Fibroblast of skin of right quadriceps (primary cell): ENCODE measurements at regions not wholly inside any gene's neighbourhood (a gene's known extent, or its start where the extent isn't known, plus 50 kb on each side); places are given as distances from the start of the nearest gene placed in this dataset.
A peak's percentile ranks its signal among the peaks of the same experiment; 100 is the strongest.

Experiments used
- DNase-seq: peaks from one replicate; pipeline ENCODE4 v3.0.0-alpha.2; 2013

- DNase-seq: no peak
Measured at GRCh38 chr6:105954148-105954547, 132.0 kb upstream of the PRDM1 start.

DNA sequence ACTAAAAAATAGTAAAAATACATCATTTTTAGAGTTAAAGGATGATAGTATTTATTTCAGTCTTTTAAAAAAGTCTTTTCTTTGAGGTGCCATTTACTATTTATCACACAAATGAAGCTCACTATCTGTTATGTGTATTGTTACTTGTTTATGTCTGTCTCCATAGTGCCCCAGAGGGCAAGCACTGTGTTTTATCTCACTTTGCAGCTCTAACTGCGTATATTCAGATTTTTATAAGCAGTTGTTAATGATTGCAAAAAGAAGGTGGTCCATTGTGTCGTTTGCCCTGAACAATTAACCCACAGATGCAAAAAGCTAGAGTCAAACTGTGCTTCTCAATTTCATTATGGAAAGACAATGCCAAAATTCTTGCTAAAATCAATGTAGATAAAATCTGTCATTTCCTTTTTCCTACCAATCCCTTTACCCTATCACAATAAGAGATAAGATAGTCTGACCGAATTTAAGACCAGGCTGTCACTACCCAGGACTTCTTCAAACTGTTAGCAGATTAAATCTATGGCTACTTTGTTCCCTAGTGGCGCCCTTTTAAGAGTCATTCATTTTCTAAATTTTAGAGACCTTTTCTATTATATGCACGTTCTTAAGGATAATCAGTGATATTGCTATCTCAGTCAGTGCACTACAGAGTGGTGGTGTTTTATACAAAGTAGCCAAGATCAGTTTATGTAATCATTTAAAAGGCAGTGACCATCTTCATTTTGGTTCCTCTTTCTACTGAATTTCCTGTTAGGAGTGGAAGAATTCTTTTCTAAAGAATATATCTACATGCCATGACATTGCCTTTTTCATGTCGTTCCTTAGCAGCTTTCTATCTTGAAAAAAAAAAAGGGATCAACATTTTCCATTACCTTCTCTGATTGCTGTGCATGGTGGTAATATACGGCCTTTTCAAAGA is 133.1 kb upstream of the PRDM1 start:
- DNase-seq: no peak

- DNase-seq: no peak
Measured at GRCh38 chr6:105952326-105952725, 133.8 kb upstream of the PRDM1 start.

DNA sequence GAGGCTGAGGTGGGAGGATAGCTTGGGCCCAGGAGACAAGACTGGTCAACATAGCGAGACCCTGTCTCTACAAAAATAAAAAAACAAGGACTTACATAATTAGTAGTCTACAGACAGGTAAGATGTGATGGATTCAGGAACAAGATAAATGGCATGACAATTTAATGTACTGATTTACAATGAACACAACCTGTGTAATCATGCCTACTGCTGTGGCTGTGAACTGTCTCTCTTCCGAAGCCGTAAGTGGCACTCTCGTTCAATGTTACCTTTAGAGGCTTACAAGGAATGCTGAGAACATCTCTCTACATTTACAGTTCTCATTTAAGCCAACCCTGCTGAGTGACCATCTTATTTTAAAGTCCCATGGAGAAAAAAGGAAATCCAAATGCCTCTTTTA is 134.8 kb upstream of the PRDM1 start:
- no peak for DNase-seq

GRCh38 chr6:105949869-105950268 is 136.3 kb upstream of the PRDM1 start:
- no peak for DNase-seq

GRCh38 chr6:105943514-105943913 is 142.6 kb upstream of the PRDM1 start:
- no peak for DNase-seq

DNA sequence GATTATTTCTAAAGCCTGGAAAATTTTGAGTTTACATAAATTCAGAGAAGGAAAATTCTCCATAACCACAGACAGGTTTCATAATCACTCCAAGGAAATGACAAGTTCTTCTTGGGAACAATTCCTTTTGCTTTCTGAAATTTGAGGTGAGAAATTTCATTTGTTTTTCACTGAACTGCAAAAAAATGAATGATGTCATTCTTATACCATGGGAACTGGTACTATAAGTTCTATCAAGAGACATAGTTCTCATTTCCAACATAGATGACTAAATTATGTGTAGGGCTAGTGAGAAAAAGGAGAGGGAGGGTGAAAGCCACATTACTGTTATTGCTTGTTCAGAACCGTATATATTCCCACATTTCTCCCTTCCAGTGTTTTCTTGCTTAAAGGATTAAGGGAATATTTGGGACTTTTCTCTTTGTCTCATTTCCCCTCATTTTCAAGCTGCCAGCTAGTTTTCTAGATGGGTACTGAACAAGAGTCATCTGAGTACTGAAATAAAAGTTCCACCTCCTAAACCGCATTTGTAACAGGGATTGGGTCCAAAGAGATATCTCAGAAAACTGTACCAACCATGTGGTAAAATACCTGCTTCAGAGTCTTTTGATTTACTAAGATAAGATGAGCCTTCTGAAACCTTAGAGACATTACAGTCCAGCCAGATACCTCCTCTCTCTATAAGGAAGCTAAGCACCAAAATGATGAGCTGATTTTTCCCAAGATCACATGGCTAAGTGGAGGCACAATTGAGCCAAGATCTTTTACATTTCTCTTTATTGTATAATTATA is 144.3 kb upstream of the PRDM1 start:
- peak; percentile 19 for DNase-seq

DNA sequence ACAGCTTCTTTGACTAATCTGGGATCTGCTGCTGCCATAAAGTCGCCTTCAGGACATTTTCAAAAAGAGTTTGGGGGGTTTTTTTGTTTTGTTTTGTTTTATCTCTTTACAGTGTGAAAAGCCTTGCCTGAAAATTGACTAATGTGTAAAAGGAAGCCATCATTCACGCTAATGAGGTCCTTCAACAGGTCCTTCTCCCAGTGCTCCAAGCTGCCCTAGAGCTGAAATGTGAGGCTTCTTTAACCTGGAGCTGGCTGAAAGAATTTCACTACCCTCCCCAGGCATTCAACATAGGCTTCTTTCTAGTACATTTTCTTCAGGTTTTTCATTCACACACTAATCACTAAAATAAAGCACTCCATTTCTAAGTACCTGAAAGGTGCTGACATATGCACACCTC is 145.1 kb upstream of the PRDM1 start:
- DNase-seq: no peak

DNA sequence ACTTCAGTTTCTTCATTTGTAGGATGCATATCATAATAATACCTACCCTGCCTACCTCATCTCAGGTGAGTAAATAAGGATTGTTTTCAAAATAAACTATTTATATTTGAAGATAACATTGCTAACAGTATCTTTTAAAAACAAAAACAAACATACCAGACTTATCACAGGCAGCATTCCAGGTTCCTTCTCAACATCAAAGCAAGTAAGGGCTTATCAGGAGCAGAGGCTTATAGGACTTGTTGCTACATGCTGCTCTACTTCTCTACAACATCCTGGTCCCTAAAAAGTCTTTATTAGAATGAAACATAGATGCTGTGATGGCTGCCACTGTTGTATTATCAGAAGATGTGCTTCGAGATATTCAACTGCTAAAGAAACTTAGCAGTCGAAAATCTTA is 149.2 kb upstream of the PRDM1 start:
- no peak for DNase-seq

DNA sequence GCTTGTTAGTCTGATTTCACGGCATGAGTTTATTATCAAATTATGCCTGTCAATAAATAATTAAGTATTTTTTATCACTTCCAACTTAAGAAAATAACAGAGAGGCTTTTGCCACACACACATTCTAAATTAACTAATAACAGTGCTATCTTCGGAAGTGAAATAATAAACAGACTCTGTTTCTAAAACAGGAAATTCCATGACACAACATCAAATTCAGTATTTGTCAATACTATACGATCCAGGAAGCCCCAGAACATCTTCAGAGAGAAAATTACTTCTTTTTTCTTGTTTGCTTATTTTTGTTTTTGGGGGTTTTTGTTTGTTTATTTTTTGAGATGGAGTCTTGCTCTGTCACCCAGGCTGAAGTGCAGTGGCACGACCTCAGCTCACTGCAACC is 150.7 kb upstream of the PRDM1 start:
- DNase-seq: no peak

- no peak for DNase-seq
Measured at GRCh38 chr6:105934708-105935107, 151.4 kb upstream of the PRDM1 start.

DNA sequence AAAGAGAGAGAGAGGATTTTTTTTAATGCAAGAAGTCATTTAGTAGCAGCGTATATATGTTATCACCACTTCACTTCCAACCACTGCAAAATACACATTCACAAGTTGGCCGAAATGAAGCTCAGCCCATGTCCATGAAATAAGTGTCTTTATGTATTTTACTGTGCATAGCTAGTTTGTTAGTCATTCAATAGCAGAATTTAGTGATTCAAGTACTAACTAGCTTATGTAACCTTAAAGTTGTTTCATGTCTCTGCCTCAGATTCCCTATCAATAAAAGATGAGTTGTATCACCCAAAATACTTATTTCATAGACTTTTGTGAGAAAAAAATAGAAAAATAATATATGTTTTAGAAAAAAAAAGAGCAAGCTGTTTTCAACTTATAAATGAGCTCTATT is 153.7 kb upstream of the PRDM1 start:
- DNase-seq: no peak

GRCh38 chr6:105929626-105930025 is 156.5 kb upstream of the PRDM1 start:
- DNase-seq: no peak

- DNase-seq: no peak
Measured at GRCh38 chr6:105926318-105926717, 159.8 kb upstream of the PRDM1 start.

GRCh38 chr6:105925706-105926105 is 160.4 kb upstream of the PRDM1 start:
- DNase-seq: no peak

- DNase-seq: no peak
Measured at GRCh38 chr6:105921781-105922180, 164.4 kb upstream of the PRDM1 start.

DNA sequence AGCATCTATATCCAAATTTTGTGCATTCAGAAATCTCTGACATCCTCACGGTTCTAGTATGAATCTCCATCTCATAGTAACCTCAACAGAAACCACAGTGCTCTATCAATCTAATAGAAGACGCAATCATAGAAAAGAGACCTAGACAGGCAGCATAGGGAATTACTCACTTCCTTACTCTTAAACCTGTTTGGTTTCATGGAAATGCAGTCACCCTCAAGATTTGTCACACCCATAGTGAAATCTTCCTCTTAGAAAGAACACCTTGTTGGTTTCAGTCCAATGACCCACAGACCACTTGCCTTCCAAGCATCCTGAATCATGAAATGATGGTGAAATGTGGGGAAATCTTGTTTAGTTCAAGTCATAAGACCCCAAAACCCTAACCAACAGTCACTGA is 166.1 kb upstream of the PRDM1 start:
- no peak for DNase-seq

DNA sequence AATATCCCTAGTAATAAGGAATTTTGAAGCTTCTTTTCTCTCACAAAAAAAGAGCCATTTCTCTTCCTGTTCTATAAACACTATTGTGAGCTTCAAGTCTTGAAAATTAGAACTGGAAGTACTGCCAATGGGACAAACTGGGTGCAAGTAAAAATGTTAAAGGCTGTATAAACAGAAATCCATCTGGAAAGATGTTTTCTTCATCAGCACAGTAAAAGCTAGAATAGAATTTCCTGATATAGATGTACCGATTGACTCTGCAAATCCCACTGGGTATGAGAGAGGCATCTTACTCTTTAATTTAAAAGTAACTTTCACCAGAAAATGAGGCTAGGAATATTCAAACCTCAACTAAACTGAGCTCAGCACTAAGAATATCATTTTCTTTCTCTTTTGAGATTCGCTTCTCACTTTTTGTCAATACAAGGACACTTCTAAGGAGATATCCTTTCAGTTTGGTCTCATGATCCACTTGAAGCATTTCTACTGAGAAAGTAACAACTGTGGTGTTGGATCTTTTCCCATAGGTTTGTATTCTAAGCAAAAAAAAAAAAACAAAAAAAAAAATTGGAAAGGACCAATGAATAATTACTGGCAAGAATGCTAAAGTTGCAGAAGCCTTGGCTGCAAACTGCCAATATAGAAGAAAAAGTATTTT is 169.0 kb upstream of the PRDM1 start:
- no peak for DNase-seq

GRCh38 chr6:105911106-105911629 is 175.0 kb upstream of the PRDM1 start:
- DNase-seq: no peak

- no peak for DNase-seq
Measured at GRCh38 chr6:105909106-105909505, 177.0 kb upstream of the PRDM1 start.

- DNase-seq: no peak
Measured at GRCh38 chr6:105907991-105908390, 178.1 kb upstream of the PRDM1 start.

DNA sequence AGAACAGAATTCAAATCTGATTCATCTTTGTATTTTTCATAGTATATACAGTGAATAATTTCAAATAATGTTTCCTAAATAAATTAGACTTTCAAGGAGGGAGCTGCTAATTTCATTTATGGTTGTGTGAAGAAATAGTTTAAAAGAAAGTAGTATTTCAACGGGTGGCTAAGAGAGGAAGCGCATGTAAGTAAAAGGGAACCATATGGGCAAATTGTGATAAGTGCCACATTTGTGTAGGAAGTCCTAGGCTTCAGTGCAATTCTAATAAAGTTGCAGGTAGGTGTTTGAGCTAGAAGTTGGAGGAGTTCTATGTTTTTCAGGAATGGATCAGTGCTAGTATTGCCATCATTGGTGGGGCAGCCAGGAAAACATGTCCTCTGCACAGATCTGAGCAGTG is 178.8 kb upstream of the PRDM1 start:
- DNase-seq: no peak

DNA sequence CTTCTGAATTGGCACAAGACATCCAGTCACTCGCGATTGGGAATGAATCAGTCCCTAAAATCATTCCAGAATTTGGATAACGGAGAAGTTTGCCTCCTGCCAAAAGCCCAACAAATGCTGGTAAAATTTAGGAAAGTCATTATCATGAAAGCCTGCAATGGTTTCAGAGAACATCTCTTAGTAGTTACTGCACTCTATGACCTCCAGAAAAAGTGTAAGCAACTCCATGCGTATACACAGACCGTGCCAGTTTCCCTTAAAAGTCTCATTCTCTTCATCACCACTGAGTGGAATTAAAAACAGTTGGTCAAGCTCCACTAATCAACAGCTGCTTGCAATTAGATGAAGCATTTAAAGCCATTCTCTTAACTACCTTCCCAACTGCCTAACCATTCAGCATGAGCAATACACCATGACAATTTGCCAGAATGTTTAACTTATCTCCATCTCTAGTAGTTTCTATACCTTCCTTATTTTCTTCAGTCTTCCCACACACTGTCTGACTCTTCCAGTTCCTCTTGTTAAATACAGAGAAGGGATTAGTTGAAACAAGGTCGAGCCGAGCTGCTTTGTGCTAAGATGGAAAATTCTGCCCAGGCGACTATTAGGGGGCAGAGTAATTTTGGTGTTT is 183.6 kb upstream of the PRDM1 start:
- peak; percentile 94 for DNase-seq
